HUES48 (cell line): ENCODE measurements at regions not wholly inside any gene's neighbourhood (a gene's known extent, or its start where the extent isn't known, plus 50 kb on each side); places are given as distances from the start of the nearest gene placed in this dataset.

ENCODE experiments used
- H3K27ac ChIP-seq: one replicate; pipeline ENCODE4 v1.7.0; 2013; ENCODE audit warnings: low read depth, low read length, inconsistent platforms
- H3K27me3 ChIP-seq: 2 replicates; pipeline ENCODE4 v1.6.1; 2013; ENCODE audit warnings: mild to moderate bottlenecking, low read length; ENCODE audit not compliant: control insufficient read depth, insufficient read depth
- H3K36me3 ChIP-seq: 2 replicates; pipeline ENCODE4 v1.6.1; 2013; ENCODE audit warnings: low read length; ENCODE audit not compliant: control insufficient read depth, insufficient read depth
- H3K4me1 ChIP-seq: 2 replicates; pipeline ENCODE4 v1.6.1; 2013; ENCODE audit warnings: mild to moderate bottlenecking, low read length; ENCODE audit not compliant: control insufficient read depth, insufficient read depth
- H3K4me3 ChIP-seq: 2 replicates; pipeline ENCODE4 v1.5.1; 2013; ENCODE audit warnings: mild to moderate bottlenecking, low read depth, low read length
- H3K9ac ChIP-seq: 2 replicates; pipeline ENCODE4 v1.6.1; 2013; ENCODE audit warnings: mild to moderate bottlenecking, low read depth, low read length, moderate library complexity
- H3K9me3 ChIP-seq: 2 replicates; pipeline ENCODE4 v1.6.1; 2013; ENCODE audit warnings: low read length; ENCODE audit not compliant: control insufficient read depth, insufficient read depth

DNA sequence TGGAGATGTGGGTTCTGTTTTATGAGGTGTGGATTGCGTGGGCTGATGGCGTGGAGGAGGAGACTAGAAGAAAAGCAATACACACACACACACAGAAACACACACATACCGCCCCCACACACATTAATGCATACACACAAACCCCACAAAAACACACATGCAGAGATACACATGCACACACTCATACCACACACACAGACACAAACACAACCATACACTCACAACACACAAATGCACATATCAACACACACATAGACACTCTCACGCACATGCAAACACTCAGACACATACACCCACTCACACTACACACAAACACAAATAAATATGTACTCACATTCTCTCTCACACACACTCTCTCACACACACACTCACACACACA, 75.7 kb upstream of the UBL3 start:
- H3K9me3 ChIP-seq = no peaks in the 10 kb centered on the region
- no peak overlapping the region for H3K27ac ChIP-seq
- H3K9ac ChIP-seq = no peak overlapping the region
- H3K4me3 ChIP-seq = no peak overlapping the region
- H3K4me1 ChIP-seq = peaks cover 13% of the 10 kb centered on the region
- no peaks in the 10 kb centered on the region for H3K36me3 ChIP-seq
- peaks cover 5% of the 10 kb centered on the region; the same call in 1 of the 2 replicates for H3K27me3 ChIP-seq

DNA sequence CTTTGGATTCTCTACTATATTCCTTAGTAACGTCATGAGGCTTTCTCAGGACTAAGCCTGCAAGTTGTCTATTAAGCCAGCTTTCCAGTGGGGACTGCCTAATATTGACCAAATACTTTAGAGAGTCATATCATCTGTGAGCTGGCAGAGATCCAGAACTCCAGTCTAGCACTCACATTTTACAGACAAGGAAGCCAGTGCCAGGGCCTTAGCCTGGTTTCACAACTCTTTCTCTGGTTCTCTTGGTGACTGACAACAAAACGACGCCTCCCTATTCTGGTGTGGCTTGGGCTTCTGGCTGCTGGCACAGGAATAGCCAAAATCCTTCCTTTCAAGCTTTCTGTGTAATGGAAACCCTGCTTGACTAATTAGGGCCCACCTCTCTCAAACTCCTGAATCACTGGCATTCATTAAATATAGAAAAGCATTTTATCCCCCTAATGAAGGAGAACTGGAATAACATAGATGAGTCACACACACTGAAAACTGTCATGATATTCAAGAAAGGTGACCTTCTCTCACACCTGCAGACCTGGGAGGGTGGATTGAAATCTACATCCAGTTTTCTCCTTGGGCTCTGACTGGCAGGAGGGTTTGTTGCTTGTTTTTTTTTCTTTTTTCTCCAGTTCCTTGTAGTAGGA, 75.2 kb upstream of the UBL3 start:
- Histone ChIP-seq H3K4me3 (no peak overlapping the region), H3K36me3 (no peaks in the 10 kb centered on the region), H3K27ac (no peak overlapping the region), H3K27me3 (peaks cover 5% of the 10 kb centered on the region; the same call in 1 of the 2 replicates), H3K9me3 (no peaks in the 10 kb centered on the region), H3K4me1 (peaks cover 13% of the 10 kb centered on the region), H3K9ac (no peak overlapping the region)

- no peak overlapping the region for H3K9ac ChIP-seq
- H3K36me3 ChIP-seq = no peaks in the 10 kb centered on the region
- peak overlapping the region; percentile 0 for H3K27ac ChIP-seq
- peaks cover 5% of the 10 kb centered on the region; the same call in 1 of the 2 replicates for H3K27me3 ChIP-seq
- H3K9me3 ChIP-seq = no peaks in the 10 kb centered on the region
- H3K4me3 ChIP-seq = no peak overlapping the region
- peaks cover 13% of the 10 kb centered on the region for H3K4me1 ChIP-seq
Measured at GRCh38 chr13:29924482-29925350, 74.3 kb upstream of the UBL3 start.

DNA sequence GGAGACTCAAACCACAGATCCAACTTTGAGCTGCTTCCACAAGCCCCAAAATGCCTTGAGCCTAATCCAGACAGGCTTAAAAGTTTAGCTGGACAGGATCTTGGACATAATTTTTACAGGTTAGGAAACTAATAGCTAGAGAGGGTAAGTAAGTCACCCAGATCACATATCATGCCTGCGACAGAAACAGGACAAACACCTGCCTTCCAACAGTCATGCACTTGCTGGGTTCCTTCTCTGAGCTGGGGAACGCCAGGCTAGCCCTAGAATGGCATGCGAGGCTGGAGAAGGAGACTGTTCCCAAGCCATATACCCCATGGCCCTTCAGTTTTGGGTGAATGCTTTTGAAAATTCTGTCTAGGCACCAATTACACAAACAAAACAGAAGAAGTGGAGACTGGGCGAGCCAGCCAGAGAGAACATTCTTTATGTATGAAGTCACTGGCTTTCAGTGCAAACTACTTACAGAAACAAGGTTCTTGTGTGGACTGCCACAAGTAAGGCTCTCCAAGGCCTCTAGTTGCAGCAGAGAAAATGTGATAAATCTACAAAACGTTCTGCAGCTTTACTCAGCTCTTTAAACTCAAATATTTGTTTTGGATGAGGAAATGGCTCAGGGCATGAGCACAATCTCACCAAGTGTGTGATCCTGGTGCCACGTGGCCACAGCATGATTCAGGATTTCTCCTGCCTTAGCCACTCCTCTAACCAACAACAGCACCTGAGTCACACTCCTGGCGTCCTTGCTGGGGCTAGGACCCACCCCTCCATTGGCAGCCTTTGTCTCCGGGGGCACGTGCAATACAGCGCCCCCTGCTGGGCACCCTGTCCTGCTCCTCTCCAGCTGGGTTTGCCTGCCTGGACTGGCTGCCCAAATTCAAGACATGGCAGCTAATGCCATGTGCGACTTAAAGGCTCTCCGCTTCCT, 73.4 kb upstream of the UBL3 start:
- Histone ChIP-seq H3K27ac (peak overlapping the region; percentile 68), H3K36me3 (no peaks in the 10 kb centered on the region), H3K9me3 (no peaks in the 10 kb centered on the region), H3K9ac (no peak overlapping the region), H3K4me1 (peaks cover 13% of the 10 kb centered on the region), H3K4me3 (no peak overlapping the region), H3K27me3 (peaks cover 5% of the 10 kb centered on the region; the same call in 1 of the 2 replicates)

- Histone ChIP-seq H3K9me3 (no peaks in the 10 kb centered on the region), H3K4me3 (no peak overlapping the region), H3K27ac (peak overlapping the region; percentile 68), H3K36me3 (no peaks in the 10 kb centered on the region), H3K27me3 (peaks cover 5% of the 10 kb centered on the region; the same call in 1 of the 2 replicates), H3K4me1 (peaks cover 13% of the 10 kb centered on the region), H3K9ac (no peak overlapping the region)
Measured at GRCh38 chr13:29922896-29923295, 72.5 kb upstream of the UBL3 start.

- H3K27me3 ChIP-seq = peaks cover 5% of the 10 kb centered on the region; the same call in 1 of the 2 replicates
- H3K9ac ChIP-seq = no peak overlapping the region
- H3K9me3 ChIP-seq = no peaks in the 10 kb centered on the region
- H3K4me3 ChIP-seq = no peak overlapping the region
- H3K36me3 ChIP-seq = no peaks in the 10 kb centered on the region
- H3K4me1 ChIP-seq = peaks cover 13% of the 10 kb centered on the region
- H3K27ac ChIP-seq = no peak overlapping the region
Measured at GRCh38 chr13:29922281-29922821, 71.9 kb upstream of the UBL3 start.

GRCh38 chr13:29921542-29921941, 71.1 kb upstream of the UBL3 start:
- H3K9me3 ChIP-seq = no peaks in the 10 kb centered on the region
- peaks cover 5% of the 10 kb centered on the region; the same call in 1 of the 2 replicates for H3K27me3 ChIP-seq
- H3K27ac ChIP-seq = no peak overlapping the region
- H3K36me3 ChIP-seq = no peaks in the 10 kb centered on the region
- no peak overlapping the region for H3K4me3 ChIP-seq
- no peak overlapping the region for H3K9ac ChIP-seq
- peaks cover 13% of the 10 kb centered on the region for H3K4me1 ChIP-seq

- peaks cover 13% of the 10 kb centered on the region for H3K4me1 ChIP-seq
- no peaks in the 10 kb centered on the region for H3K36me3 ChIP-seq
- H3K27me3 ChIP-seq = peaks cover 5% of the 10 kb centered on the region; the same call in 1 of the 2 replicates
- H3K9me3 ChIP-seq = no peaks in the 10 kb centered on the region
- no peak overlapping the region for H3K27ac ChIP-seq
- H3K9ac ChIP-seq = no peak overlapping the region
- H3K4me3 ChIP-seq = no peak overlapping the region
Measured at GRCh38 chr13:29920025-29920643, 69.7 kb upstream of the UBL3 start.

- Histone ChIP-seq H3K36me3 (no peaks in the 10 kb centered on the region), H3K27ac (no peak overlapping the region), H3K27me3 (no peaks in the 10 kb centered on the region; the same call in 1 of the 2 replicates), H3K4me3 (no peak overlapping the region), H3K9ac (no peak overlapping the region), H3K9me3 (no peaks in the 10 kb centered on the region), H3K4me1 (peaks cover 5% of the 10 kb centered on the region; the same call in 1 of the 2 replicates)
Measured at GRCh38 chr13:29918845-29919244, 68.4 kb upstream of the UBL3 start.

- H3K36me3 ChIP-seq = no peaks in the 10 kb centered on the region
- no peak overlapping the region for H3K27ac ChIP-seq
- no peaks in the 10 kb centered on the region for H3K4me1 ChIP-seq
- H3K27me3 ChIP-seq = no peaks in the 10 kb centered on the region
- no peak overlapping the region for H3K4me3 ChIP-seq
- H3K9ac ChIP-seq = no peak overlapping the region
- no peaks in the 10 kb centered on the region for H3K9me3 ChIP-seq
Measured at GRCh38 chr13:29917650-29918049, 67.2 kb upstream of the UBL3 start.
